Transverse colon (tissue), 4 donors: ENCODE measurements at regions not wholly inside any gene's neighbourhood (a gene's known extent, or its start where the extent isn't known, plus 50 kb on each side); places are given as distances from the start of the nearest gene placed in this dataset.
"Not testable (repeated sequence)": the region's sequence is repeated elsewhere in the genome, so short reads cannot be mapped to it uniquely, and the experiment has no call there.

ENCODE experiments used
- DNase-seq: peaks from one replicate; pipeline ENCODE4 v3.0.0-alpha.2; 2019
- H3K27ac ChIP-seq, 4 donors: fragments of 200-600 bp; sonication (generic); 2 replicates each; pipeline ENCODE4 v1.5.1; 2016 to 2018; ENCODE audit warnings: inconsistent platforms in 4 of 4
- H3K27me3 ChIP-seq: fragments of 200-600 bp; sonication (generic); 2 replicates; pipeline ENCODE4 v1.5.1; 2017; ENCODE audit warnings: inconsistent platforms
- H3K36me3 ChIP-seq, 4 donors: fragments of 200-600 bp; sonication (generic); 2 replicates each; pipeline ENCODE4 v1.5.1; 2017 to 2019; ENCODE audit warnings: inconsistent platforms in 4 of 4
- H3K4me1 ChIP-seq, 4 donors: fragments of 200-600 bp; sonication (generic); 2 replicates each; pipeline ENCODE4 v1.5.1; 2017 to 2020; ENCODE audit warnings: inconsistent platforms in 4 of 4
- H3K4me3 ChIP-seq, 4 donors: fragments of 200-600 bp; sonication (generic); 1 replicate in 1 of 4; 2 replicates in 3 of 4; pipeline versions ENCODE4 v1.5.1 to v1.6.1; 2017 to 2019; ENCODE audit warnings: inconsistent platforms in 4 of 4
- H3K9me3 ChIP-seq, 2 donors: fragments of 200-600 bp; sonication (generic); 2 replicates each; pipeline ENCODE4 v1.5.1; 2017 to 2019; ENCODE audit warnings: inconsistent platforms in 2 of 2
- CTCF ChIP-seq, 5 experiments: fragments of 200-600 bp in 3 of 5; fragments of 450-650 bp in 2 of 5; sonication (generic) in 3 of 5; IDR thresholded peaks; 1 replicate in 2 of 5; 2 replicates in 3 of 5; pipeline ENCODE4 v1.5.1; 2016 to 2017; ENCODE audit warnings: antibody characterized with exemption in 5 of 5, inconsistent platforms in 3 of 5, mild to moderate bottlenecking in 2 of 5, moderate library complexity in 1 of 5
- EP300 ChIP-seq: sonication (generic); formaldehyde crosslinking; IDR thresholded peaks from one replicate; pipeline ENCODE4 v1.6.1; 2017; ENCODE audit warnings: antibody characterized with exemption, low read depth
- POLR2A ChIP-seq: fragments of 450-650 bp; IDR thresholded peaks from one replicate; pipeline ENCODE4 v1.6.1; 2016; ENCODE audit warnings: antibody characterized with exemption, mild to moderate bottlenecking, moderate library complexity
- POLR2AphosphoS5 ChIP-seq, 3 donors: sonication (generic); formaldehyde crosslinking; IDR thresholded peaks; one replicate each; pipeline ENCODE4 v1.6.1; 2016; ENCODE audit warnings: antibody characterized with exemption in 3 of 3
- WGBS, 2 donors: methylation state at CpG; one replicate each; pipeline ENCODE4 v1.1.5; 2018; ENCODE audit warnings: low coverage in 1 of 2; 5-methylcytosine and 5-hydroxymethylcytosine counted together
- in situ Hi-C, 4 donors: fragments of 200-750 bp; cut with MboI; loops; one replicate each; pipeline versions ENCODE4 v1.15.0 to v1.15.1; 2017; ENCODE audit warnings: low sequenced_read_pairs in 3 of 4, low pct_ligation_motif_present in 1 of 4, low pct_unique_long_range_greater_than_20kb in 1 of 4
- intact Hi-C: fragments of 100-400 bp; cut with DNase I; formaldehyde crosslinking; loops from one replicate; pipeline ENCODE4 v1.15.1; 2023; ENCODE audit warnings: low total_unique reads

GRCh38 chr7:110454713-110455112 lies 636.2 kb upstream of the LRRN3 start:
- Histone ChIP-seq H3K9me3 (no peaks in the 10 kb centered on the region), H3K4me3 (no peak overlapping the region), H3K4me1 (no peaks in the 10 kb centered on the region), H3K36me3 (no peaks in the 10 kb centered on the region), H3K27ac (no peak overlapping the region), H3K27me3 (no peaks in the 10 kb centered on the region)
- in situ Hi-C loops: no loop called here
- intact Hi-C loops: no loop called here
- DNase-seq: no peak
- WGBS, 2 donors: 75 to 90% methylated on average over 3 of the region's 3 CpGs
- TF ChIP-seq POLR2AphosphoS5 (IDR thresholded peaks at IDR 0.05) (no peak), EP300 (no peak), POLR2A (no peak), CTCF (IDR thresholded peaks at IDR 0.05) (no peak)

GRCh38 chr7:110461621-110462020 lies 629.3 kb upstream of the LRRN3 start:
- no peaks in the 10 kb centered on the region for H3K27me3 ChIP-seq
- no peaks in the 10 kb centered on the region for H3K9me3 ChIP-seq
- DNase-seq: no peak
- H3K36me3 ChIP-seq: no peaks in the 10 kb centered on the region
- 44 to 74% methylated on average over 2 of the region's 2 CpGs for WGBS, 2 donors
- in situ Hi-C loops (no loop called here), intact Hi-C loops (no loop called here)
- TF ChIP-seq CTCF (IDR thresholded peaks at IDR 0.05) (no peak), POLR2AphosphoS5 (IDR thresholded peaks at IDR 0.05) (no peak), EP300 (no peak), POLR2A (no peak)
- no peak overlapping the region for H3K4me3 ChIP-seq
- H3K27ac ChIP-seq: no peak overlapping the region
- H3K4me1 ChIP-seq: no peaks in the 10 kb centered on the region

- in situ Hi-C loops (no loop called here), intact Hi-C loops (no loop called here)
- H3K36me3 ChIP-seq: no peaks in the 10 kb centered on the region
- no peak overlapping the region for H3K4me3 ChIP-seq
- DNase-seq: no peak
- H3K4me1 ChIP-seq: no peaks in the 10 kb centered on the region
- no peaks in the 10 kb centered on the region for H3K27me3 ChIP-seq
- no peak for TF ChIP-seq POLR2AphosphoS5 (IDR thresholded peaks at IDR 0.05)
- no peak for TF ChIP-seq POLR2A
- TF ChIP-seq EP300: no peak
- no peak overlapping the region for H3K27ac ChIP-seq
- H3K9me3 ChIP-seq: no peaks in the 10 kb centered on the region
Measured at GRCh38 chr7:110470420-110470819, 620.5 kb upstream of the LRRN3 start.

- H3K4me1 ChIP-seq, H3K27me3 ChIP-seq, intact Hi-C loops, H3K9me3 ChIP-seq, H3K36me3 ChIP-seq, in situ Hi-C loops, DNase-seq, H3K27ac ChIP-seq, H3K4me3 ChIP-seq: not testable (repeated sequence)
- WGBS, 2 donors: 76 to 87% methylated on average over 3 to 7 of the region's 7 CpGs
Measured at GRCh38 chr7:110472419-110472818, 618.5 kb upstream of the LRRN3 start.

- Histone ChIP-seq H3K4me1 (no peaks in the 10 kb centered on the region), H3K27me3 (no peaks in the 10 kb centered on the region), H3K36me3 (no peaks in the 10 kb centered on the region), H3K4me3 (no peak overlapping the region), H3K9me3 (no peaks in the 10 kb centered on the region), H3K27ac (no peak overlapping the region)
- intact Hi-C loops (no loop called here), in situ Hi-C loops (no loop called here)
- TF ChIP-seq CTCF (IDR thresholded peaks at IDR 0.05): no peak
- no peak for TF ChIP-seq POLR2AphosphoS5 (IDR thresholded peaks at IDR 0.05)
- no peak for TF ChIP-seq EP300
- no peak for TF ChIP-seq POLR2A
- no peak for DNase-seq
- WGBS, 2 donors: 14 to 82% methylated on average over 1 to 2 of the region's 2 CpGs
Measured at GRCh38 chr7:110480964-110481363, 610.0 kb upstream of the LRRN3 start.
